Thymus (tissue), 11 donors: ENCODE measurements at regions not wholly inside any gene's neighbourhood (a gene's known extent, or its start where the extent isn't known, plus 50 kb on each side); places are given as distances from the start of the nearest gene placed in this dataset.

ENCODE experiments used
- DNase-seq, 9 donors: peaks; one replicate each; pipeline ENCODE4 v3.0.0-alpha.2; 2013; ENCODE audit warnings: low spot score in 9 of 9, low read depth in 6 of 9, missing footprints in 1 of 9
- H3K27ac ChIP-seq, 2 donors: one replicate each; pipeline ENCODE4 v1.5.1; 2013; ENCODE audit warnings: control low read depth in 1 of 2, low read depth in 1 of 2, low read length in 1 of 2, mild to moderate bottlenecking in 1 of 2, moderate library complexity in 1 of 2
- H3K27me3 ChIP-seq, 2 donors: one replicate each; pipeline ENCODE4 v1.5.1; 2013; ENCODE audit warnings: low read length in 1 of 2; ENCODE audit not compliant: control insufficient read depth in 2 of 2, insufficient read depth in 1 of 2
- H3K36me3 ChIP-seq, 2 donors: one replicate each; pipeline ENCODE4 v1.5.1; 2013; ENCODE audit warnings: low read length in 1 of 2, mild to moderate bottlenecking in 1 of 2, moderate library complexity in 1 of 2; ENCODE audit not compliant: control insufficient read depth in 2 of 2, insufficient read depth in 2 of 2
- H3K4me1 ChIP-seq, 2 donors: one replicate each; pipeline ENCODE4 v1.5.1; 2013; ENCODE audit warnings: low read length in 2 of 2; ENCODE audit not compliant: control insufficient read depth in 2 of 2, insufficient read depth in 2 of 2
- H3K4me3 ChIP-seq, 2 donors: one replicate each; pipeline ENCODE4 v1.5.1; 2013; ENCODE audit warnings: low read length in 2 of 2, control low read depth in 1 of 2, mild to moderate bottlenecking in 1 of 2
- H3K9me3 ChIP-seq, 2 donors: one replicate each; pipeline ENCODE4 v1.5.1; 2013; ENCODE audit warnings: low read length in 1 of 2, mild to moderate bottlenecking in 1 of 2; ENCODE audit not compliant: control insufficient read depth in 2 of 2, insufficient read depth in 1 of 2
- WGBS: extraction: QIAGEN DNeasy Blood & Tissue Kit; methylation state at CpG from one replicate; pipeline ENCODE4 v1.1.7; 2013; 5-methylcytosine and 5-hydroxymethylcytosine counted together
- donor health status: healthy.

DNA sequence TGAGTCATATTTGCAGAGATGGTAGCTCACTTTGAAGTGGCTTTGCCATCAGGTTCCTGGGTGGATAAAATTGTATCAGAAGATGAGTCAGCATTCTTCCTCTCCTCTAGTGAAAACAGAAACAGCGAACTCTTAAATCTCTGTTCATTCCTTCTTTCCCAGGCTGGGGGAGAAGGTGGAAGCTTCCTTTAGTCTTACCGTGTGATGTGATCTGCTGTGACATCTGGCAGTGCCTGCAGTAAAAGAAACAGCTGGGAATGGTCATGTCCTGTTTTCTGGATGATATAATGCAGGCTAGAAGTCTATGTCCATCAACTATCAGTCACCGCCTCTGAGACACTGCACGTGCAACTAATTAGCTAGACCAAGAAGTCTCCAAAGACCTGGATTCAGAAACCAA, 171.6 kb downstream of the VAPA start:
- no peak for DNase-seq
- no peaks in the 10 kb centered on the region for H3K27me3 ChIP-seq
- H3K27ac ChIP-seq, result no peak overlapping the region
- H3K36me3 ChIP-seq, result no peaks in the 10 kb centered on the region
- 80% methylated on average over 4 of the region's 4 CpGs for WGBS
- H3K4me1 ChIP-seq, result peaks cover 6 to 17% of the 10 kb centered on the region in 2 donors
- peaks cover 6 to 28% of the 10 kb centered on the region in 2 donors for H3K9me3 ChIP-seq
- H3K4me3 ChIP-seq, result no peak overlapping the region

DNA sequence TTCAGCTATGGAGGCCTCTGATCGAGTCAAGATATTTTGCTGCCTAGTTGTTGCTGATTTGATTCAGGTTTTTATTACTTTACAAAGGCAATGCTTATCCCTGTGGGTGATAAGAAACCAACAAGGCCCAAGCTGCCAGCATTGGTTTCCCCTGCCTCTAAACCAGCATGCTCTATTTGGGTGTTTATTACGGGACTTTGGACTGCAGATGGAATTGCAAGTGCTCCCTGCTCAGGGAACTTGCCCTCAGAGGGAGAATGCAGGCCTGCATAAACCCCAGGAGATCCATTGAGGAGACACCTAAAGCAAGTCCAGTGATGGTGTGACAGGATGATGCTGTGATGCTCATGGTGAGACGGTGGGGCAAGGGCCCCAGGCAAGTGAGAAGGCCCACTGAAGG, 172.1 kb downstream of the VAPA start:
- peaks cover 6 to 25% of the 10 kb centered on the region in 2 donors for H3K9me3 ChIP-seq
- peaks cover 6 to 21% of the 10 kb centered on the region in 2 donors for H3K4me1 ChIP-seq
- no peaks in the 10 kb centered on the region for H3K27me3 ChIP-seq
- no peak overlapping the region for H3K4me3 ChIP-seq
- DNase-seq, result no peak
- WGBS, result 98% methylated on average over 3 of the region's 3 CpGs
- no peak overlapping the region for H3K27ac ChIP-seq
- no peaks in the 10 kb centered on the region for H3K36me3 ChIP-seq

DNA sequence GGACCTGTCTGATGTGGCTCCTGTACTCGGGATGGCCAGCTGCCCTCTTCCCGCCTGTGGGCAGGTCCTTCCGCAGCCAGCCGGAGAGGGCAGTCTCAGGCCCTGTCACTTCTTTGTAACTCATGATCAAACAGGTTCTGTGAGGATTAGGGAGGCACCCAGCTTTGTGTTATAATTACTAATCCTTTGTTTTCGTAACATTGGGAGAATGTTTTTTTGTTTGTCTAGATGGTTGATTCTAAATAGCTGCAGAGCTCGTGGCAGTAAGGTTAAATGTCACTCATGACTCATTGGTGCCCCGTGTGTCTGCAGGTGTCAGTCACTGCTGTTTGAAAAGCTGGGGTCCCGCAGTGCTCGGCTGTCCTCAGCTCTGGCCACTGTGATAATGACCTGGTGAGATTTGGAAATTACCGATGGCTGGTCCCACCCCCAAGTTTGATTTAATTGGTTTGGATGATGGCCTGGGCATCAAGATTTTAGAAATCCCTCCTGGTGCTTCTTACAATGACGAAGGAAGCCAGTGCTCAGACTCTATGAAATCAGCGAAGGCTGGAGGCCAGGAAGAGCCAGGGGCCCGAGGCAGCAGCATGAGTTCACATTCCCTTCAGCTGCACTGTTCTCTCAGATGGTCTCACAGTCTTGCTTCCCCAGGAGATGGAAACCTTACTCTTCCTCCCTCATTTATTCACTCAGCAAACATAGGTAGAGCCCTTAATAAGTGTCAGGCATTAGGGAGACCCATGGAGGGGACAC, 172.8 kb downstream of the VAPA start:
- Histone ChIP-seq H3K27ac (no peak overlapping the region), H3K4me1 (peaks cover 6 to 28% of the 10 kb centered on the region in 2 donors), H3K9me3 (peaks cover 6 to 18% of the 10 kb centered on the region in 2 donors), H3K4me3 (no peak overlapping the region), H3K36me3 (no peaks in the 10 kb centered on the region), H3K27me3 (no peaks in the 10 kb centered on the region)
- DNase-seq, result no peak
- 95% methylated on average over 13 of the region's 13 CpGs for WGBS

- no peak for DNase-seq
- 98% methylated on average over 3 of the region's 3 CpGs for WGBS
- Histone ChIP-seq H3K36me3 (no peaks in the 10 kb centered on the region), H3K27ac (no peak overlapping the region), H3K9me3 (no peaks in the 10 kb centered on the region), H3K4me1 (peaks cover 6 to 29% of the 10 kb centered on the region in 2 donors), H3K27me3 (no peaks in the 10 kb centered on the region), H3K4me3 (no peak overlapping the region)
Measured at GRCh38 chr18:10088734-10089133, 174.9 kb downstream of the VAPA start.

GRCh38 chr18:10089881-10090280, 176.1 kb downstream of the VAPA start:
- Histone ChIP-seq H3K9me3 (no peaks in the 10 kb centered on the region), H3K27me3 (no peaks in the 10 kb centered on the region), H3K4me1 (peaks cover 6 to 29% of the 10 kb centered on the region in 2 donors), H3K27ac (peak overlapping the region in 1 of 2 donors; percentile 38), H3K4me3 (no peak overlapping the region), H3K36me3 (no peaks in the 10 kb centered on the region)
- DNase-seq, result peak in 7 of 9 donors; percentile 14 to 75 (median 39)
- 6% methylated on average over 4 of the region's 4 CpGs for whole genome bisulfite sequencing

DNA sequence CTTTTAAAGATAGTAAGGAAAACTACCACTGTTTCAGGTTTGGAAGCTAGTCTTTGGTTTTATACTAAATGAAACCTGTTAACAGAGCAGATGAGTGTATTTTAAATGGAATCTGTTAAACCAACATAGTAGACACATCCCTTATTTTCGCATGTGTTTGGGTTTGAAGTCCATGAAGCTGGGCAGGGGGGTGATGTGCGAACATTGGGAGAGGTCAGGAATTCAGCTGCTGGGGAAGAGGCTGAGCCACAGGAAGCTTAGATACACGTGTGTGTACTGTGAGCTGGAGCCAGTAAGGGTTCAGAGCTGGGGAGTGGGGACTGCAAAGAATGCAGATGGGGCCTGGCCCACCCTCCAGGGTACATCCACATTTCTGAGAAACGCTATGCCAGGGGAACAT, 176.9 kb downstream of the VAPA start:
- DNase-seq, result no peak
- Histone ChIP-seq H3K4me3 (no peak overlapping the region), H3K27me3 (no peaks in the 10 kb centered on the region), H3K36me3 (no peaks in the 10 kb centered on the region), H3K27ac (no peak overlapping the region), H3K4me1 (peaks cover 6 to 29% of the 10 kb centered on the region in 2 donors), H3K9me3 (no peaks in the 10 kb centered on the region)
- 67% methylated on average over 4 of the region's 4 CpGs for WGBS

- Histone ChIP-seq H3K4me1 (peaks cover 9 to 29% of the 10 kb centered on the region in 2 donors), H3K27ac (no peak overlapping the region), H3K4me3 (no peak overlapping the region), H3K36me3 (no peaks in the 10 kb centered on the region), H3K27me3 (no peaks in the 10 kb centered on the region), H3K9me3 (no peaks in the 10 kb centered on the region)
- DNase-seq, result no peak
- 98% methylated on average over 10 of the region's 10 CpGs for WGBS
Measured at GRCh38 chr18:10093445-10093844, 179.6 kb downstream of the VAPA start.

- WGBS, result 95% methylated on average over 1 of the region's 1 CpG
- Histone ChIP-seq H3K4me1 (peaks cover 9 to 23% of the 10 kb centered on the region in 2 donors), H3K36me3 (no peaks in the 10 kb centered on the region), H3K27me3 (no peaks in the 10 kb centered on the region), H3K27ac (no peak overlapping the region), H3K4me3 (no peak overlapping the region), H3K9me3 (no peaks in the 10 kb centered on the region)
- DNase-seq, result no peak
Measured at GRCh38 chr18:10094154-10094553, 180.3 kb downstream of the VAPA start.

GRCh38 chr18:10094655-10095054, 180.8 kb downstream of the VAPA start:
- DNase-seq, result no peak
- Histone ChIP-seq H3K9me3 (no peaks in the 10 kb centered on the region), H3K27ac (no peak overlapping the region), H3K4me1 (peaks cover 9 to 19% of the 10 kb centered on the region in 2 donors), H3K36me3 (no peaks in the 10 kb centered on the region), H3K4me3 (no peak overlapping the region), H3K27me3 (no peaks in the 10 kb centered on the region)
- 99% methylated on average over 1 of the region's 1 CpG for WGBS
